ENCODE measurements at regions not wholly inside any gene's neighbourhood (a gene's known extent, or its start where the extent isn't known, plus 50 kb on each side); places are given as distances from the start of the nearest gene placed in this dataset.

GRCh38 chr14:83153081-83153480, 1619.4 kb upstream of the SEL1L start:
- TF ChIP-seq CTCF (IDR thresholded peaks at IDR 0.05; ENCODE audit: low read depth, low read length) (no peak), MYC (IDR thresholded peaks at IDR 0.05; ENCODE audit: low read depth, low read length) (no peak), POLR2A (IDR thresholded peaks at IDR 0.05; ENCODE audit: extremely low read depth, insufficient read length) (no peak)
- TF ChIP-seq, protein P1, sequence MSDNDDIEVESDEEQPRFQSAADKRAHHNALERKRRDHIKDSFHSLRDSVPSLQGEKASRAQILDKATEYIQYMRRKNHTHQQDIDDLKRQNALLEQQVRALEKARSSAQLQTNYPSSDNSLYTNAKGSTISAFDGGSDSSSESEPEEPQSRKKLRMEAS (IDR thresholded peaks at IDR 0.05; ENCODE audit: low read depth, low read length) = no peak
- H3K4me3 ChIP-seq (ENCODE audit: low read depth, low read length) = no peak overlapping the region
- DNase-seq (ENCODE audit: low read depth) = no peak

- no peak overlapping the region for H3K4me3 ChIP-seq (ENCODE audit: low read depth, low read length)
- no peak for DNase-seq (ENCODE audit: low read depth)
- TF ChIP-seq POLR2A (IDR thresholded peaks at IDR 0.05; ENCODE audit: extremely low read depth, insufficient read length) (no peak), MYC (IDR thresholded peaks at IDR 0.05; ENCODE audit: low read depth, low read length) (no peak), CTCF (IDR thresholded peaks at IDR 0.05; ENCODE audit: low read depth, low read length) (no peak)
- TF ChIP-seq, protein P1 (IDR thresholded peaks at IDR 0.05; ENCODE audit: low read depth, low read length) = no peak
Observed at GRCh38 chr14:83162361-83162929, 1628.8 kb upstream of the SEL1L start.

DNA sequence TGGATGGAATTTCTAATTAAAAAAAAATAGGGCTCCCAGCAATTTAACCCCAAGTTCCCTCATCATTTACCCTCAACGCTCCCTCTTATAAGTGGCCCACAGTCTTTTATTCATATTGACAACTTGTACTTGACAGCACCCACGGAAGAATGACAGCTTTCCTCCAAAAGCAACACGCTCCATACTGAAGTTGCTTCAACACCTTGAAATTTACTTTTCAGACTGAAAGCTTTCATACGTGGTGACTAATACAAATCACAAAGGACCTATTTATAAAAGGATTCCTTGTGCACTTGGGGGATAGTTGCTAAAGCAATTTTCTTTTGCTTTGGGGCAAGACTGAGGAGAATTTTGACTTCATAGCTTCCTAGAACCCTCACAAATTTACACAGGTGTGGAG, 1629.4 kb upstream of the SEL1L start:
- H3K4me3 ChIP-seq (ENCODE audit: low read depth, low read length) = no peak overlapping the region
- no peak for TF ChIP-seq CTCF (IDR thresholded peaks at IDR 0.05; ENCODE audit: low read depth, low read length)
- TF ChIP-seq, protein P1 (IDR thresholded peaks at IDR 0.05; ENCODE audit: low read depth, low read length) = no peak
- TF ChIP-seq MYC (IDR thresholded peaks at IDR 0.05; ENCODE audit: low read depth, low read length) = no peak
- TF ChIP-seq POLR2A (IDR thresholded peaks at IDR 0.05; ENCODE audit: extremely low read depth, insufficient read length) = no peak
- no peak for DNase-seq (ENCODE audit: low read depth)

GRCh38 chr14:83164016-83164415, 1630.4 kb upstream of the SEL1L start:
- DNase-seq (ENCODE audit: low read depth) = no peak
- no peak overlapping the region for H3K4me3 ChIP-seq (ENCODE audit: low read depth, low read length)
- TF ChIP-seq, protein P1 (IDR thresholded peaks at IDR 0.05; ENCODE audit: low read depth, low read length) = no peak
- TF ChIP-seq MYC (IDR thresholded peaks at IDR 0.05; ENCODE audit: low read depth, low read length) (no peak), POLR2A (IDR thresholded peaks at IDR 0.05; ENCODE audit: extremely low read depth, insufficient read length) (no peak), CTCF (IDR thresholded peaks at IDR 0.05; ENCODE audit: low read depth, low read length) (no peak)

- DNase-seq (ENCODE audit: low read depth) = no peak
- no peak overlapping the region for H3K4me3 ChIP-seq (ENCODE audit: low read depth, low read length)
- TF ChIP-seq POLR2A (IDR thresholded peaks at IDR 0.05; ENCODE audit: extremely low read depth, insufficient read length) (no peak), MYC (IDR thresholded peaks at IDR 0.05; ENCODE audit: low read depth, low read length) (no peak), CTCF (IDR thresholded peaks at IDR 0.05; ENCODE audit: low read depth, low read length) (no peak)
- TF ChIP-seq, protein P1 (IDR thresholded peaks at IDR 0.05; ENCODE audit: low read depth, low read length) = no peak
Observed at GRCh38 chr14:83164591-83164990, 1630.9 kb upstream of the SEL1L start.

Data from NB4 (cell line).